Spleen (tissue), 11 donors: ENCODE measurements at regions not wholly inside any gene's neighbourhood (a gene's known extent, or its start where the extent isn't known, plus 50 kb on each side); places are given as distances from the start of the nearest gene placed in this dataset.
"Not testable (repeated sequence)": the region's sequence is repeated elsewhere in the genome, so short reads cannot be mapped to it uniquely, and the experiment has no call there.

ENCODE experiments used
- DNase-seq: peaks from one replicate; pipeline ENCODE4 v3.0.0-alpha.2; 2020
- H3K27ac ChIP-seq, 8 donors: fragments of 200-600 bp; sonication (generic) in 7 of 8; 1 replicate in 4 of 8; 2 replicates in 4 of 8; pipeline versions ENCODE4 v1.5.0 to v1.8.0; 2016 to 2021; ENCODE audit warnings: inconsistent platforms in 4 of 8, mild to moderate bottlenecking in 4 of 8, moderate library complexity in 1 of 8
- H3K27me3 ChIP-seq, 7 donors: fragments of 200-600 bp; sonication (generic) in 6 of 7; replicated peaks in 1 of 7; 1 replicate in 4 of 7; 2 replicates in 3 of 7; pipeline versions ENCODE4 v1.5.0 to v1.8.0; 2016 to 2021; ENCODE audit warnings: inconsistent platforms in 3 of 7, mild to moderate bottlenecking in 1 of 7
- H3K36me3 ChIP-seq, 6 donors: fragments of 200-600 bp; sonication (generic) in 5 of 6; 1 replicate in 4 of 6; 2 replicates in 2 of 6; pipeline versions ENCODE4 v1.5.0 to v1.8.0; 2016 to 2021; ENCODE audit warnings: inconsistent platforms in 2 of 6
- H3K4me1 ChIP-seq, 6 donors: fragments of 200-600 bp; sonication (generic) in 5 of 6; 1 replicate in 3 of 6; 2 replicates in 3 of 6; pipeline versions ENCODE4 v1.5.0 to v1.8.0; 2016 to 2021; ENCODE audit warnings: inconsistent platforms in 3 of 6
- H3K4me3 ChIP-seq, 8 donors: fragments of 200-600 bp; sonication (generic) in 7 of 8; 1 replicate in 4 of 8; 2 replicates in 4 of 8; pipeline versions ENCODE4 v1.5.0 to v1.8.0; 2016 to 2021; ENCODE audit warnings: inconsistent platforms in 4 of 8, mild to moderate bottlenecking in 4 of 8, moderate library complexity in 2 of 8
- H3K9me3 ChIP-seq, 8 donors: fragments of 200-600 bp; sonication (generic) in 7 of 8; 1 replicate in 4 of 8; 2 replicates in 4 of 8; pipeline versions ENCODE4 v1.5.0 to v1.8.0; 2016 to 2021; ENCODE audit warnings: inconsistent platforms in 4 of 8
- CTCF ChIP-seq, 11 experiments: fragments of 200-600 bp in 7 of 11; fragments of 450-650 bp in 4 of 11; sonication (generic) in 4 of 11; IDR thresholded peaks in 8 of 11; conservative IDR thresholded peaks in 3 of 11; 1 replicate in 7 of 11; 2 replicates in 4 of 11; pipeline versions ENCODE4 v1.4.0 to v1.8.0; 2016 to 2021; ENCODE audit warnings: antibody characterized with exemption in 11 of 11, inconsistent platforms in 4 of 11, mild to moderate bottlenecking in 1 of 11
- POLR2A ChIP-seq, 3 donors: fragments of 450-650 bp; IDR thresholded peaks; one replicate each; pipeline ENCODE4 v1.5.1; 2017; ENCODE audit warnings: antibody characterized with exemption in 3 of 3, mild to moderate bottlenecking in 1 of 3
- POLR2AphosphoS5 ChIP-seq, 3 donors: sonication (generic); formaldehyde crosslinking; IDR thresholded peaks; one replicate each; pipeline ENCODE4 v1.5.1; 2017; ENCODE audit warnings: antibody characterized with exemption in 3 of 3
- WGBS, 5 donors: extraction: QIAGEN DNeasy Blood & Tissue Kit in 3 of 5; methylation state at CpG; one replicate each; pipeline versions ENCODE4 v1.1.5 to v1.1.7; 2013 to 2018; 5-methylcytosine and 5-hydroxymethylcytosine counted together
- intact Hi-C: fragments of 100-400 bp; cut with DNase I; formaldehyde crosslinking; loops from one replicate; pipeline ENCODE4 v1.15.0; 2023; ENCODE audit warnings: low total_unique reads
- donor health status: healthy with polysubstance abuse.
- donor health status: DM: no; HTN: no; CAD: no; lungs with moderate emphysema.
- donor health status: DM: no; HTN: no; CAD: no.
- donor health status: Bipolar disorder and iron deficiency.
- donor health status: healthy.
- donor health status: DM: no; HTN: no; CAD: no.
- donor health status: DM: yes; HTN: yes; CAD: no.

GRCh38 chr12:25397001-25397400, 146.3 kb upstream of the KRAS start:
- no peak for TF ChIP-seq CTCF (IDR thresholded peaks at IDR 0.05 in 8 of 11, conservative IDR thresholded peaks at IDR 0.05 in 3 of 11)
- no peak for TF ChIP-seq POLR2A (IDR thresholded peaks at IDR 0.05)
- TF ChIP-seq POLR2AphosphoS5 (IDR thresholded peaks at IDR 0.05), result no peak
- H3K9me3 ChIP-seq, result peaks cover 0 to 11% (median 7%) of the 10 kb centered on the region in 8 donors
- no peak for DNase-seq
- H3K27ac ChIP-seq, result no peak overlapping the region
- no peaks in the 10 kb centered on the region for H3K27me3 ChIP-seq
- no peak overlapping the region for H3K4me3 ChIP-seq
- H3K36me3 ChIP-seq, result no peaks in the 10 kb centered on the region
- no peaks in the 10 kb centered on the region for H3K4me1 ChIP-seq
- intact Hi-C loops, result no loop called here
- WGBS, 5 donors, result 79 to 86% (median 83%) methylated on average over 6 of the region's 6 CpGs

- H3K27ac ChIP-seq, result no peak overlapping the region
- no peaks in the 10 kb centered on the region for H3K4me1 ChIP-seq
- intact Hi-C loops, result no loop called here
- no peaks in the 10 kb centered on the region for H3K9me3 ChIP-seq
- no peak overlapping the region for H3K4me3 ChIP-seq
- H3K36me3 ChIP-seq, result no peaks in the 10 kb centered on the region
- H3K27me3 ChIP-seq, result no peaks in the 10 kb centered on the region
- no peak for DNase-seq
- TF ChIP-seq CTCF (IDR thresholded peaks at IDR 0.05 in 8 of 11, conservative IDR thresholded peaks at IDR 0.05 in 3 of 11), result no peak
- TF ChIP-seq POLR2A (IDR thresholded peaks at IDR 0.05), result no peak
- no peak for TF ChIP-seq POLR2AphosphoS5 (IDR thresholded peaks at IDR 0.05)
- WGBS, 5 donors, result 3 to 89% (median 46%) methylated on average over 1 of the region's 1 CpG
Measured at GRCh38 chr12:25395227-25395626, 144.5 kb upstream of the KRAS start.

- DNase-seq, H3K4me1 ChIP-seq, H3K27ac ChIP-seq, intact Hi-C loops, H3K27me3 ChIP-seq, H3K9me3 ChIP-seq, H3K36me3 ChIP-seq, H3K4me3 ChIP-seq: not testable (repeated sequence)
- 69 to 89% (median 86%) methylated on average over 4 of the region's 4 CpGs for WGBS, 5 donors
Measured at GRCh38 chr12:25394775-25395174, 144.0 kb upstream of the KRAS start.

GRCh38 chr12:25394025-25394424, 143.3 kb upstream of the KRAS start:
- TF ChIP-seq POLR2A (IDR thresholded peaks at IDR 0.05), result no peak
- no peak for TF ChIP-seq POLR2AphosphoS5 (IDR thresholded peaks at IDR 0.05)
- intact Hi-C loops, result no loop called here

DNA sequence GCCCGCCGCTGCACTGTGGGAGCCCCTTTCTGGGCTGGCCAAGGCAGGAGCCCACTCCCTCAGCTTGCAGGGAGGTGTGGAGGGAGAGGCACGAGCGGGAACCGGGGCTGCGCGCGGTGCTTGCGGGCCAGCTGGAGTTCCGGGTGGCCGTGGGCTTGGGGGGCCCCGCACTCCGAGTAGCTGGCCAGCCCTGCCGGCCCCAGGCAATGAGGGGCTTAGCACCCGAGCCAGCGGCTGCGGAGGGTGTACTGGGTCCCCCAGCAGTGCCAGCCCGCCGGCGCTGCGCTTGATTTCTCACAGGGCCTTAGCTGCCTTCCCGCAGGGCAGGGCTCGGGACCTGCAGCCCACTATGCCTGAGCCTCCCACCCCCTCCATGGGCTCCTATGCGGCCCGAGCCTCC, 140.6 kb upstream of the KRAS start:
- H3K36me3 ChIP-seq, H3K27me3 ChIP-seq, intact Hi-C loops, H3K27ac ChIP-seq, DNase-seq, H3K9me3 ChIP-seq, H3K4me3 ChIP-seq: not testable (repeated sequence)
- H3K4me1 ChIP-seq, result peaks cover 0 to 11% (median 7%) of the 10 kb centered on the region in 6 donors
- WGBS, 5 donors, result 93 to 97% (median 95%) methylated on average over 9 to 25 of the region's 25 CpGs

More at GRCh38 chr12:25394025-25394424, 143.3 kb upstream of the KRAS start:
- 79 to 91% (median 89%) methylated on average over 9 of the region's 9 CpGs for WGBS, 5 donors
- Histone ChIP-seq H3K27me3 (no peaks in the 10 kb centered on the region), H3K27ac (no peak overlapping the region), H3K4me3 (no peak overlapping the region), H3K36me3 (no peaks in the 10 kb centered on the region), H3K4me1 (no peaks in the 10 kb centered on the region), H3K9me3 (no peaks in the 10 kb centered on the region)
- DNase-seq, result no peak

- no peaks in the 10 kb centered on the region for H3K36me3 ChIP-seq
- H3K4me1 ChIP-seq, result peaks cover 0 to 23% (median 18%) of the 10 kb centered on the region in 6 donors
- H3K27ac ChIP-seq, result no peak overlapping the region
- intact Hi-C loops, result no loop called here
- no peak for DNase-seq
- H3K4me3 ChIP-seq, result no peak overlapping the region
- 51 to 69% (median 61%) methylated on average over 5 of the region's 5 CpGs for WGBS, 5 donors
- no peaks in the 10 kb centered on the region for H3K9me3 ChIP-seq
- TF ChIP-seq CTCF (IDR thresholded peaks at IDR 0.05 in 8 of 11, conservative IDR thresholded peaks at IDR 0.05 in 3 of 11) (no peak), POLR2AphosphoS5 (IDR thresholded peaks at IDR 0.05) (no peak), POLR2A (IDR thresholded peaks at IDR 0.05) (no peak)
- no peaks in the 10 kb centered on the region for H3K27me3 ChIP-seq
Measured at GRCh38 chr12:25388183-25388582, 137.5 kb upstream of the KRAS start.
